OCI-LY3 (cell line): ENCODE measurements at regions not wholly inside any gene's neighbourhood (a gene's known extent, or its start where the extent isn't known, plus 50 kb on each side); places are given as distances from the start of the nearest gene placed in this dataset.

Experiments used
- CTCF ChIP-seq: fragments of 200-600, 300-600 bp; sonication (generic); IDR thresholded peaks from 2 replicates; pipeline ENCODE4 v1.5.1; 2014; ENCODE audit warnings: antibody characterized with exemption, low read length, low read depth
- EZH2phosphoT487 ChIP-seq: fragments of 200-600 bp; shearing (Covaris generic); IDR thresholded peaks from 2 replicates; pipeline ENCODE4 v1.6.1; 2018; ENCODE audit warnings: antibody characterized with exemption, mixed run types, low read depth

GRCh38 chr7:52061666-52062065, 745.1 kb upstream of the COBL start:
- TF ChIP-seq CTCF (no peak), EZH2phosphoT487 (no peak)
